ENCODE measurements at regions not wholly inside any gene's neighbourhood (a gene's known extent, or its start where the extent isn't known, plus 50 kb on each side); places are given as distances from the start of the nearest gene placed in this dataset.
A peak's percentile ranks its signal among the peaks of the same experiment; 100 is the strongest.

DNA sequence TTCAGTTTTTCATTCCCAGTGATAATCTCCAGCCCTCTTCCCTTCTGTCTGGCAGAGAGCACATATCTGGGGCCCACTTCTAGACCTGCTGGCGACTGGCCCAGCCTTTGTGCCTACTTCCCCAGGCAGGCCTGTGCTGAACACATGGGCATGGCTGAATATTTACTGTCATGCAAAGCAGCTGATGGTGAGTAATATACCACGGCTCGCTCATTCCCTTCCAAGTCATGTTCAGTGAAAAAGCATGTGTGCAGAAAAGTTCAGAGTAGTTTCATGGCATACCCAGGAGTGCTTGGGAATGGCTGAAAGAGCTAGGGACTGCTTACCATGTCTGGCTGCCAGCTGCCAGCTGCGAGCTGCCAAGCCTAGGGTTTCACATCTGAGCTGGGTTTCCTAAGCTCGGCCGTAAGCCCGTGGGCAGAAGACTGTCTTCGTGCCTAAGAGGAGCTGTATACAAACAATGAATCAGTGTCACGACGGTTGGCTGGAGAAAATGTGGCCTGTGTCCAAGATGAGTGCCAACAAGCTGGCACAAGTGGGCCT lies 179.9 kb upstream of the PELI2 start:
- Mint-ChIP-seq H3K9me3 (peaks cover 7% of the 10 kb centered on the region), H3K27me3 (peaks cover 8% of the 10 kb centered on the region), H3K4me3 (no peak overlapping the region), H3K27ac (no peak overlapping the region), H3K4me1 (no peaks in the 10 kb centered on the region), H3K36me3 (no peaks in the 10 kb centered on the region)
- no peak for ATAC-seq

DNA sequence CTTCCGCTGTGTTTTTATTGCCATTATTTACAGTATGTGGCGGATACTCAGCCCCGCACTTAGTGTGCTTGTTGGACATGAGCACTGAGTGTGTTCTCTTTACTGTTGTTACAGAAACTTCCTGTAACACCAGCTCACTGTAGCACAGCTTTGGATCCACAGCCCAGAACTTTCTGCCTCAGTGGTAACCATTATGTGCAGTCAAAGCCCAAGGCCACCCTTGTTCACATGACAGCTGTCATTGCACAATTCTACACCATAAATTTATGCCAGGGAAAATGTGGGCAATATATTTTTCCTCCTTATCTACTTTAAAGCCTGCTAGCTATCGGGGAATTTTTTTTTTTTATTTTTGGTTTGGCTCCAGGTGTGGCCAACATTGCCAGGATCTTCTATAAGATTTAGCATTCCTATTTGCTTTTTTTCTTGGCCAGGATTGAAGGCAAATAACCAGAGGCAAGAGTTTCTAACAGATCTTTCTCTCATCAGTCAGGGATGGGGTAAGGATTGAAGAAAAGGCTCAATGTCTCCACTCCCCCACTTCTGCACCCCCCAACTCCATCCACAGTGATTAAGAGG lies 176.0 kb upstream of the PELI2 start:
- H3K27me3 Mint-ChIP-seq, result peaks cover 10% of the 10 kb centered on the region
- no peak for ATAC-seq
- peaks cover 7% of the 10 kb centered on the region for H3K9me3 Mint-ChIP-seq
- no peaks in the 10 kb centered on the region for H3K4me1 Mint-ChIP-seq
- H3K27ac Mint-ChIP-seq, result no peak overlapping the region
- H3K36me3 Mint-ChIP-seq, result no peaks in the 10 kb centered on the region
- H3K4me3 Mint-ChIP-seq, result no peak overlapping the region

DNA sequence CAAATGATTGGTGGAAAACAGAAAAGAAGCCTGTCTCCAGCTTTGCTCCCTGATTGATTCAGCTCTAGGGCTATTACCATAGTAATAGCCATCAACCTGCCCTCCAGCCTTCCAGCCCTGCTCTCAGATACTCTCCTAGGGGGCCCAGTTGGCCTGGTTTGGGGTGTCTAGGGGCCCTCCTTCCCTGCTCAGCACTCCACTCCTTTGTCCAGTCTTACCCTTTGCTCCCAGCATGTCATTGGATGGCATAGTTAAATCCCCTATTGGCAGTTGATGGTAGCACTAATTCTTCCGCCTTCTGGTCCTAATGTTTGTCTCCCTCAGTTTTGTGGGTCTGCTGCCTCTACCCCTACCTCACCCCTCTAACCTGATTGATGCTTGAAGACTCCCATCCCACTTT lies 175.4 kb upstream of the PELI2 start:
- Mint-ChIP-seq H3K36me3 (no peaks in the 10 kb centered on the region), H3K9me3 (peaks cover 7% of the 10 kb centered on the region), H3K4me3 (no peak overlapping the region), H3K4me1 (no peaks in the 10 kb centered on the region), H3K27ac (no peak overlapping the region), H3K27me3 (peaks cover 10% of the 10 kb centered on the region)
- ATAC-seq, result no peak

DNA sequence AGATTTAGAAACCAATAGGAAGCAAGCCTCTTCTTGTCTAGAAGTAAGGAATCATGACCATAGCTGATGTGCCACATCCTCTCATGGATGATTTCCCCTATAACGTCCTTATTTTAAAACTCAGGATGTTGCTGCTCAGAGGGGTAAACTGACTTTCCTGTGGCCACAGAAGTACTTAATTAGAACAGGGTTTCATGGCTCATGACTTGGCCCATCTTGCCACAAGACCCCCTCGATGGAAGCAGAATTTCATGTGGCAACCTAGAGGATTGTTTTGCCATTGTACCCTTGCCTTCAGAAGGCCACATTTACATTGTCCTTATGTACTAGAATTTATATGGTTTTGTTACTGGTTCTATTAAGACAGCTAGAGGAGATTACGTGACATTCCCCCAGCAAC lies 173.5 kb upstream of the PELI2 start:
- Mint-ChIP-seq H3K4me1 (no peaks in the 10 kb centered on the region), H3K27ac (no peak overlapping the region), H3K36me3 (no peaks in the 10 kb centered on the region), H3K9me3 (peaks cover 3% of the 10 kb centered on the region), H3K27me3 (peaks cover 10% of the 10 kb centered on the region), H3K4me3 (no peak overlapping the region)
- no peak for ATAC-seq

DNA sequence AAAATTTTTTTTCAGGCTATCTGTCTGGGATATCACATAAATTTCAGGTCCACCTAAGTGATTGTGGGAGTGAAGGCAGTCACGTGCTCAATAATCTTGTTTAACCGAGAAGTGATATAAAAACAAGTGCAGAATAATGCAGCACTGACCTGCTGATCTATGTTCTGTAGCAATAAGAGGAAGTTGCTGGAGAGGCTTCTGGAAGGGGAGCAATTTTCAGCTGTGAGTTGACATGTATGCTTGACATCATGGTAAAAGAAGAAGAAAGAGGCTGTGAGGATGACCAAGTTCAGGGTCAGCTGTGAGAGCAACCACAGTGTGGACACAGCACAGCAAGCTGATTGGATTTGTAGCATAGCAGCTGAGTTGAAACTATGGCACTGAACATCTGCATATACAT lies 172.0 kb upstream of the PELI2 start:
- peaks cover 10% of the 10 kb centered on the region for H3K27me3 Mint-ChIP-seq
- no peak for ATAC-seq
- no peaks in the 10 kb centered on the region for H3K9me3 Mint-ChIP-seq
- no peaks in the 10 kb centered on the region for H3K4me1 Mint-ChIP-seq
- no peak overlapping the region for H3K4me3 Mint-ChIP-seq
- H3K27ac Mint-ChIP-seq, result no peak overlapping the region
- H3K36me3 Mint-ChIP-seq, result no peaks in the 10 kb centered on the region

DNA sequence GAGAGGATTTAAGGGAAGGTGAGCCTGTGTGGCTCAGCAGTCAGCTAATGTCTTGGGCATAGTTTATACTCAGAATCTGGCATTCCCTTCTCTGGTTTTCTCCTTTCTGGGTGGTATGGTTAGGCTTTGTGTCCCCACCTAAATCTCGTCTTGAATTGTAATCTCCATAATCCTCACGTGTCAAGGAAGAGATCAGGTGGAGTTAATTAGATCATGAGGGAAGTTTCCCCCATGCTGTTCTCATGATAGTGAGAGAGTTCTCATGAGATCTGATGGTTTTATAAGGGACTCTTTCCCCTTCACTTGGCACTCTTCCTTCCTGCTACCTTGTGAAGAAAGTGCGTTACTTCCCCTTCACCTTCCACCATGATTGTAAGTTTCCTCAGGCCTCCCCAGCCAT lies 169.8 kb upstream of the PELI2 start:
- H3K36me3 Mint-ChIP-seq, result no peaks in the 10 kb centered on the region
- no peaks in the 10 kb centered on the region for H3K4me1 Mint-ChIP-seq
- H3K9me3 Mint-ChIP-seq, result no peaks in the 10 kb centered on the region
- no peak for ATAC-seq
- H3K4me3 Mint-ChIP-seq, result no peak overlapping the region
- peaks cover 2% of the 10 kb centered on the region for H3K27me3 Mint-ChIP-seq
- H3K27ac Mint-ChIP-seq, result no peak overlapping the region

DNA sequence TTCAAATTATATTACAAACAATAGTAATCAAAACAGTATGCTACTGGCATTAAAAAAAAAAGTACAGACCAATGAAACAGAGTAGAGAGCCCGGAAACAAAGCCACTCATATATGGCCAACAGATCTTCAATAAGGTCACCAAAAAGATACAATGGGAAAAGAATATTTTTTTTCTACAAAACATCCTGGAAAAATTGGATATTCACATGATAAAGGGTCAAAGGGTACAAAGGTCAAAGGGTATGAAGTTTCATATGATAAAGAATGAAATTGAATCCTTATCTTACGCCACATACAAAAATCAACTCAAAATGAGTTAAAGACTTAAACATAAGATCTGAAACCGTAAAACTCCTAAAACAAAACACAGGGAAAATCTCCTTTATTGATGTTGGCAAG lies 168.5 kb upstream of the PELI2 start:
- H3K4me3 Mint-ChIP-seq, result no peak overlapping the region
- no peaks in the 10 kb centered on the region for H3K27me3 Mint-ChIP-seq
- no peak overlapping the region for H3K27ac Mint-ChIP-seq
- no peaks in the 10 kb centered on the region for H3K9me3 Mint-ChIP-seq
- H3K36me3 Mint-ChIP-seq, result no peaks in the 10 kb centered on the region
- no peaks in the 10 kb centered on the region for H3K4me1 Mint-ChIP-seq
- ATAC-seq, result no peak

DNA sequence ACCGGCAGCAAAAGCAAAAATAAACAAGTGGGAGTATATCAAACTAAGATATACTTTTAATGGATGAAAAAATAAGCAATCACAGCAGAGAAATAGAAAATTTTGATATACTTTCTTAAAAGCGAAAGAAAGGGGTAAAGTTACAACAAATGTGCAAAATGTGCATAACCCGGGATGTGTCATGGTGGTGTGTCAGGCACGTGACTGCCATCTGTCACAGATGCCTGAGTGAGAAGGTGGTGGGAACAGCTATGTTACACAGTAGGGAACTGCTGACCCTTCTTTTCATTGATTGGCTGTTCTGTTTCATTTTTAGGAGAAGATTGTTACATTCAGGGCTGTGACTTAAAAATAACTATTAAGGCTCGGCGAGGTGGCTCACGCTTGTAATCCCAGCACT lies 168.1 kb upstream of the PELI2 start:
- Mint-ChIP-seq H3K27me3 (no peaks in the 10 kb centered on the region), H3K9me3 (no peaks in the 10 kb centered on the region), H3K4me1 (no peaks in the 10 kb centered on the region), H3K36me3 (no peaks in the 10 kb centered on the region), H3K4me3 (no peak overlapping the region), H3K27ac (no peak overlapping the region)
- ATAC-seq, result no peak

DNA sequence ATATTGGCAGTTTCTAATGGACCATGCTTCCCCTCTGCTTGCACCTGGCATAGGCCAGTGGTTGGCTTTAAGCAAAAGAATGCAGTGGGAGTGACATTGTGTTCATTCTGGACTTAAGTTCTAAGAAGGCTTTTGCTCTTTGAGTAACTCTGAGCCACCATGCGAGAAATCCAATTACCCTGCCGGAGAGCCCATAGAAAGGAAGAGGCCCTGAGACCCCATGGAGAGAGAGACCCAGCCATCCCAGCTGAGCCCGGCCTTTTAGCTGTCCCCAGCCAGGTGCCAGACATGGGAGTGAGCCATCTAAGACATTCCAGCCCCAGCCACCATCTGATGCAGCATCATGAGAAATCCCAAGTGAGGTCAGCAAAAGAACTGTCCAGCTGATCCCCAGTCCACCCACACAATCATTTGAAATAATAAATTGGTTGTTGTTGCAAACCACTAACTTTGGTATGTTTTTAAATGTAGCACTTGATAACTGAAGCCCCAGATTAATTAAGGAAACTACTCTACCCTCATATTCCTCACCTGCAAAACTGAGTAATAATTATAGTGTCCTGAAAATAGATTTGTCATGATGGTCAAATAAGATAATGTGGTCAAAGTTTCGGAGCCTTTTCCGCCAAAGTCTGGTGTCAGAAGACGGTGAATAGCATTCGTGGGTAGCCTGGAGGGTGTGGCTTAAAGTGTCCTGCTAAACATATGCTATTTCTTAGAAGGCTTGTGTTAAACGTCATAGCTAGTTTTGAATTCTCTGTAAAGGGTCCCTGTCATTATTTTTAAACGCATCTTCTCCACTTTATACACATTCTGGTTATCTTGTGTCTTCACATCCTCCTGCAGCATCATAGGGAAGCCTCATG lies 166.6 kb upstream of the PELI2 start:
- ATAC-seq, result no peak
- Mint-ChIP-seq H3K36me3 (no peaks in the 10 kb centered on the region), H3K4me1 (no peaks in the 10 kb centered on the region)

DNA sequence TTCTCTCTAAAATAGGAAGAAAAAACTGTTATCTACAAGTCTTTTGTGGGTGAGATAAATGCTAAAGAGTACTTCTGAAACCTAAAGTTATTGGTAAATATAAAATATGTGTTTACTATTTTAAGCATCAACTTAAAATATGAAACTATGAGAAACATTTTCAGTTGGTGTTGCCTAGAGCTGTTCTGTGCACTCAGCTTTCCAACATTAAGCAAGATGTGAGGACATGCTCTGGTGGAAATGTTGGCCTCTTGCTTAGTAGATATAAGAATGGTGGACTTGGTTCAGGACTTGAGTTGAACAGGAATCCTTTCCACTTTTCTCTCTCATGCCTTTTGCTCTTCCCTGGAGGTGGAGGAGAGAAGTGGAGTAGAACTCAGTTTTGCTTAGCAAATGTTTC lies 164.1 kb upstream of the PELI2 start:
- ATAC-seq, result no peak
- Mint-ChIP-seq H3K4me1 (no peaks in the 10 kb centered on the region), H3K4me3 (no peak overlapping the region), H3K27me3 (no peaks in the 10 kb centered on the region), H3K36me3 (no peaks in the 10 kb centered on the region), H3K9me3 (no peaks in the 10 kb centered on the region), H3K27ac (no peak overlapping the region)

More for the DNA sequence above, 166.6 kb upstream of the PELI2 start:
- Mint-ChIP-seq H3K9me3 (no peaks in the 10 kb centered on the region), H3K27me3 (no peaks in the 10 kb centered on the region), H3K27ac (no peak overlapping the region), H3K4me3 (no peak overlapping the region)

DNA sequence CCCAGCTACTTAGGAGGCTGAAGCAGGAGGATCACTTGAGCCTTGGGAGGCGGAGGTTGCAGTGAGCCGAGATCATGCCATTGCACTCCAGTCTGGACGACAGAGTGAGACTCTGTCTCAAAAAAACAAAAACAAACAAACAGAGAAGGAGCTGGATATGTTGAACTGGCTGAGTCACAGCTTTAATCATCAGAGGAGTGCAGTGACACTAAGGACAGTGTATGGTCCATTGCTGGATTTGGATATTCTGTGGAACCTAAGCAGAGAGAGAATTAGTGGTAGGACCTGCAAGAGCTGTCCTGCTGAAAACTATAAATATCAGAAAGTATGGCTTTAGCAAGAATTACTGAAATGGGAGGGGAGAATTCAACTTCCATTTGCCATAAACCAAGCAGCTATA lies 163.0 kb upstream of the PELI2 start:
- no peaks in the 10 kb centered on the region for H3K36me3 Mint-ChIP-seq
- H3K4me3 Mint-ChIP-seq, result no peak overlapping the region
- no peaks in the 10 kb centered on the region for H3K4me1 Mint-ChIP-seq
- no peak for ATAC-seq
- H3K27ac Mint-ChIP-seq, result no peak overlapping the region
- no peaks in the 10 kb centered on the region for H3K9me3 Mint-ChIP-seq
- no peaks in the 10 kb centered on the region for H3K27me3 Mint-ChIP-seq

DNA sequence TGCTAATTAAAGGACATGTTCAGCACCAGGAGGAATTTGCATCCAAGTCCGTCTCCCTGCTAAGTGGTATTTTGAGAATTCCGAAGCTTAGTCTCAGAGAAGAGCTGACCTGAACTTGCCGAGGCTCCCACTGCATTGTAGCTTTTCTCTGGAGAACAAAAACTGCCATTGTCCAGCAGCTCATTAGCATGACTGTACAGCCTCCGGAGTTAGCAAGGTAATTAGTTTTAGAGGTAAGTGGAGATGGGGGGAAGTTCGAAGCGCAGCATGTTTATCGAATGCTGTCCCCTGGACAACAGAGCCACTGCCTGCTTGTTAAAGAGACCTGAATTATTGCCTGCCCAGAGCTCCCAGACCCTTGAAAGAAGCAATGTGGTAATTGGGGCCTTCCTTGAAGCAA lies 160.3 kb upstream of the PELI2 start:
- Mint-ChIP-seq H3K36me3 (no peaks in the 10 kb centered on the region), H3K9me3 (no peaks in the 10 kb centered on the region), H3K4me3 (no peak overlapping the region), H3K27ac (no peak overlapping the region), H3K4me1 (no peaks in the 10 kb centered on the region), H3K27me3 (no peaks in the 10 kb centered on the region)
- ATAC-seq, result no peak

DNA sequence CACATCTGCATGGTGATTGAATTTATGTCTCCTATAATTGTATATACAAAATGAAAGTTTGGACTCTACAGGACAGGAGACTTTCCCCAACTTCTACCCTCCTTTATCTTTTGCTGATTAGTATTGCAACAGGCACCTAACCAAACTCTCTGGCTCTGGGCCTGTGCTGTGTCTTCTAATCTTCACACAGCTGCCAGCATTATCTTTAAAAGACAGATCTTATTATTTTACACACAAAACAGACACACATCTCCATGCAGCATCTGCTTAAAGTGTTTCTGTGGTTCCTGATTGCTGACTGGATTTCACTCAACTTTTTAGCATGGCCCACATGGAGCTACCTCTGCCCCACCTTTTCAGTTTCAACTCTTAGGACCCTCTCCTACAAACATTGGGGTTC lies 154.9 kb upstream of the PELI2 start:
- H3K36me3 Mint-ChIP-seq, result no peaks in the 10 kb centered on the region
- ATAC-seq, result no peak
- H3K9me3 Mint-ChIP-seq, result no peaks in the 10 kb centered on the region
- H3K27me3 Mint-ChIP-seq, result peaks cover 10% of the 10 kb centered on the region
- no peaks in the 10 kb centered on the region for H3K4me1 Mint-ChIP-seq
- H3K27ac Mint-ChIP-seq, result no peak overlapping the region
- no peak overlapping the region for H3K4me3 Mint-ChIP-seq

DNA sequence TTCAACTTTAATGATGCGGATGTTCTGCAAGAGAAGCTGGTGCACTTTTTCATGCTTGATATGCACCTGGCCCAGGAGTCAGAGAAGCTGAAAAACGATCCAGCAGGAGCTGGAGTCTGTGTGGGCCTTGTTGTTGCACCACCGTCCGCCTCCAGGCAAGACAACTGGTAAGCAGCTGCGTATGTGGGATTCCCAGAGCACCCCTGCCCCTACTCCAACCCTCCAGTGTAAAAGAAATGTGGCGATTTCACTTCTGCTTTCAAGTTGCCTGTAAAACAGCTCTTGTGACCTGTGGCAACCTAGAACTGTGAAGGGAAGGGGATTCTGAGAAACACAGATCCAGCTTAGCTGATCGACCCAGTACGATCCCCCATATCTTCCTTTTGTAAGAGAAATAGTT lies 154.1 kb upstream of the PELI2 start:
- Mint-ChIP-seq H3K4me1 (no peaks in the 10 kb centered on the region), H3K9me3 (no peaks in the 10 kb centered on the region)
- peak; percentile 57 for ATAC-seq

DNA sequence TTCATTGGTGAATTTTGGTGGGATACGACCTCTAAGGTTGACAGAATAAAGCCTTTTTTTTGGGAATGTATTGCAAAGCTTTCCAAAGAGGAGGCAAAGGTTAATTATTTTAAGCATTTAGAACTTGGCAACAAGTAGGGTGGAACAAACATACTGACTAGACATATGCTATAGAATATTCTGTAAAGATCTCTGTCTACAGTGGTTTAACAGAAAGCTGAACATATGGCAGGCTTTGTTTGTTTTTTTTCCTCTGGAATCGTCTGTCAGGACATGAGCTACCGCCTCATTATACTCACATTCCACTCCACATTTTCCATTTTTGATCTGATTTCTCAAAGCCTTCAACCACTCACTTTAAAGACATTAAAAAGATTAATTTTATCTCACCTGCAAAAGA lies 153.4 kb upstream of the PELI2 start:
- Mint-ChIP-seq H3K27ac (no peak overlapping the region), H3K4me1 (no peaks in the 10 kb centered on the region), H3K27me3 (peaks cover 10% of the 10 kb centered on the region), H3K36me3 (no peaks in the 10 kb centered on the region), H3K4me3 (no peak overlapping the region), H3K9me3 (no peaks in the 10 kb centered on the region)
- no peak for ATAC-seq

More for the DNA sequence above, 154.1 kb upstream of the PELI2 start:
- no peak overlapping the region for H3K27ac Mint-ChIP-seq
- H3K27me3 Mint-ChIP-seq, result peaks cover 10% of the 10 kb centered on the region
- H3K36me3 Mint-ChIP-seq, result no peaks in the 10 kb centered on the region
- H3K4me3 Mint-ChIP-seq, result no peak overlapping the region

DNA sequence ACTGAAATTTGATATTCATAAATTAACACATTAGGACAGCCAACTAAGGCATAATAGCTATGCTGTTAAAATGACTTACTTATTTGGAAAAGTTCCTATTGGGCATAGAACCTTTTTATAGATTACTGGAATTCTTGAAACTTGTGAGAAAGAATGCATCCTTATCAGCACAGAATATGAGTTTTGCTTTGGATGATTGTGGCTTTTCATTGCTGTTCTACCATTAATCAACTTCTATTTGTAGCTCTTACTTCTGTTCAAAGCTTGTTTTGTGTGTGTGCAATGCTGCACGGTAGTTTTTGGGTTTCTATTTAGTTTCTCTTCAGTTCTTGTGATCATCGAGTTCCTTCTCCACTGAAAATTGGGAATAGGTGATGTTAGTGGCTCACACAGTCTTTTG lies 152.4 kb upstream of the PELI2 start:
- H3K4me3 Mint-ChIP-seq, result no peak overlapping the region
- H3K4me1 Mint-ChIP-seq, result no peaks in the 10 kb centered on the region
- H3K27ac Mint-ChIP-seq, result no peak overlapping the region
- H3K9me3 Mint-ChIP-seq, result no peaks in the 10 kb centered on the region
- no peak for ATAC-seq
- peaks cover 10% of the 10 kb centered on the region for H3K27me3 Mint-ChIP-seq
- H3K36me3 Mint-ChIP-seq, result no peaks in the 10 kb centered on the region
